GM19463 (cell line): ENCODE measurements at regions not wholly inside any gene's neighbourhood (a gene's known extent, or its start where the extent isn't known, plus 50 kb on each side); places are given as distances from the start of the nearest gene placed in this dataset.

Source experiments
- ATAC-seq: cut with Tn5 transposase; IDR thresholded peaks from one replicate; pipeline ENCODE4 v1.9.1; 2021; ENCODE audit warnings: mild to moderate bottlenecking, moderate library complexity; ENCODE audit not compliant: unreplicated experiment

DNA sequence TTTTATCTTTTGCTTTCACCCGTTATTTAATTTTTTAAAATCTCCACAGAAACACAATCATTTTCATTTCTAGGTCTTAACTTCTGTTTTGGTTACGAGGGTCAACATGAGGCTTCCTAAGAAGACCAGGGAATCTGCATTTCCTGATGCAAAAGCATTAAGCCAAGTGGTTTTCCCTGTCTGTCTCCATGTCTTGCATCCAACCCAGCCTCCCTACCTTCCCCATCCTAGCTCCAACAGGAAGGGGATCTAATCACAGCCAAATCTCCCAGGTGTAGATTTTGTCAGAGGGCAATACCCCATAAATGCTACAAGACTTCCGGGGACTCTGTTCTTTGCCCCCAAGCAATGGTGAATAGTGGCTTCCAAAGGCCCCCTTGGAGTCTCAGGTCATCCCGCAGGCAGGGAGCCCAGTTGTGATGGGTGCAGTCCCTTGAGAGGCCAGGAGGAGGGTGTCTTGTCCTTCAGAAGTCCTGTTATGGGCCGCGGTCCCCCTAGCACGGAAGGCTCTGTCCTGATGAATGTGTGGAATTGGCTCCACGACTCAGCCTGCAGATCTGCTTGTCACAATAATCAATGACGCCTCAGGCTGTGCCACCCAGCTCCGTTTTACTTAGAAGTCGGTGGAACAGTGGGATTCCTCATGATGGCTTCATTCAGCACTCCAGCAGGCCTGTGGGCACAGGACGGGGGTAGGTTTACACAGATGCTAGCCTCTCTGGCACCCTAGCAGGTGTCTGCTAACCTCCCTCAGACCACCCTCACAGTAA is 141.1 kb downstream of the RGS9 start:
- no peak for ATAC-seq

DNA sequence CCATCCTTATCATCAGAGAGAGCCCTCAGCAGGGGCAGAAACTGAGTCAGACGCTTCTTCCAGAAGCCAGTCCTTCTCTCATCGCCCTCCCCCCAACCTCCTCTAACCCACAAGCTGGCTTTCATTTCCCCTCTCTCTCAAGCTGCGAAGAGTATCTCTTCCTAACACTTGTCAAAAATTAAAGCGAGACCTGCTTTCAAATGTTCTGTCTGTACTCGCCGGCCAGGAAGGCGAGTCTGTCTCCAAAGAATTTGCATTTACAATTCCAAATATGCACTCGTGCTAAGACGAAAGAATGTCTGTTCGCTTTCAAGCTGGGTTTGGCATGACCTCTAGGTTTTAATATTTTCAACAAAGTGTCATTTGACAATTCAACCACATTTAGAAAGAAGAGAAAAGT is 140.4 kb downstream of the RGS9 start:
- no peak for ATAC-seq
